ENCODE measurements at regions not wholly inside any gene's neighbourhood (a gene's known extent, or its start where the extent isn't known, plus 50 kb on each side); places are given as distances from the start of the nearest gene placed in this dataset.

DNA sequence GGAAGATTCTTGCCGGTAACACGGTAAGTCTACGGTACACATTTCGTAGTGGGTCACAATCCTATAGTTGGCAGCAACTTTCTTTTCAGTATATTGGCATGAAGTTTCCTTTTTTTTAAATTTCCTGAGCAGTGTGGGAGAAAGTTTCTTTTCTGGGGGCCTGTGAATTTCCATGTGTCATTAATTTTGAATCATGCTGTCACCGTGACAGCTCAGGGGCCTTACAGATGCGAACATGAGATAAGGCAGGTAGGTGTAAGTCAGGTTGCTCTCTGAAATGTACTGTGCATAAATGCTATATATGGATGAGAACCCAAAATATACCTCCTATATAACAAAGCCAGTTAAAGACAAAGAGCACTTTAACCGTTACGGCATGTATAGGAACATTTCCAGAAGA lies 65.4 kb upstream of the SEM1 start:
- TF ChIP-seq POLR2AphosphoS5 (IDR thresholded peaks at IDR 0.05; ENCODE audit: borderline replicate concordance, low read depth, low read length) (no peak), EZH2 (IDR thresholded peaks at IDR 0.05) (no peak)

All from SK-N-MC (cell line).